ENCODE measurements at regions not wholly inside any gene's neighbourhood (a gene's known extent, or its start where the extent isn't known, plus 50 kb on each side); places are given as distances from the start of the nearest gene placed in this dataset.

- H3K4me1 ChIP-seq = no peaks in the 10 kb centered on the region
- H3K9me3 ChIP-seq = no peaks in the 10 kb centered on the region
- TF ChIP-seq CTCF (IDR thresholded peaks at IDR 0.05) = no peak
- no peak overlapping the region for H3K9ac ChIP-seq (ENCODE audit: low read depth in 2 of 2, low read length in 2 of 2)
- no peak overlapping the region for H3K27ac ChIP-seq
- H3K36me3 ChIP-seq = no peaks in the 10 kb centered on the region
- H3K27me3 ChIP-seq = no peaks in the 10 kb centered on the region
- intact Hi-C loops (cut with DNase I) = no loop called here
- H3K4me3 ChIP-seq = no peak overlapping the region
- no peak for DNase-seq
These were observed 177.9 kb upstream of the NUDT4 start for GRCh38 chr12:93199831-93200236.

- intact Hi-C loops (cut with DNase I) = no loop called here
- Histone ChIP-seq H3K27ac (no peak overlapping the region), H3K36me3 (no peaks in the 10 kb centered on the region), H3K4me1 (no peaks in the 10 kb centered on the region), H3K9me3 (no peaks in the 10 kb centered on the region), H3K27me3 (no peaks in the 10 kb centered on the region), H3K9ac (ENCODE audit: low read depth in 2 of 2, low read length in 2 of 2) (no peak overlapping the region), H3K4me3 (no peak overlapping the region)
- no peak for TF ChIP-seq CTCF (IDR thresholded peaks at IDR 0.05)
- DNase-seq = no peak
These were observed 177.3 kb upstream of the NUDT4 start for GRCh38 chr12:93200291-93200917.

GRCh38 chr12:93201990-93202389 is 175.7 kb upstream of the NUDT4 start:
- no peaks in the 10 kb centered on the region for H3K27me3 ChIP-seq
- TF ChIP-seq CTCF (IDR thresholded peaks at IDR 0.05) = no peak
- intact Hi-C loops (cut with DNase I) = no loop called here
- DNase-seq = no peak
- no peak overlapping the region for H3K4me3 ChIP-seq
- no peak overlapping the region for H3K9ac ChIP-seq (ENCODE audit: low read depth in 2 of 2, low read length in 2 of 2)
- no peak overlapping the region for H3K27ac ChIP-seq
- H3K4me1 ChIP-seq = no peaks in the 10 kb centered on the region
- no peaks in the 10 kb centered on the region for H3K9me3 ChIP-seq
- no peaks in the 10 kb centered on the region for H3K36me3 ChIP-seq

GRCh38 chr12:93202688-93203087 is 175.0 kb upstream of the NUDT4 start:
- no peak for TF ChIP-seq CTCF (IDR thresholded peaks at IDR 0.05)
- no peak for DNase-seq
- H3K27me3 ChIP-seq = no peaks in the 10 kb centered on the region
- H3K4me3 ChIP-seq = no peak overlapping the region
- no peak overlapping the region for H3K27ac ChIP-seq
- intact Hi-C loops (cut with DNase I) = no loop called here
- H3K9me3 ChIP-seq = no peaks in the 10 kb centered on the region
- H3K9ac ChIP-seq (ENCODE audit: low read depth in 2 of 2, low read length in 2 of 2) = no peak overlapping the region
- H3K4me1 ChIP-seq = no peaks in the 10 kb centered on the region
- H3K36me3 ChIP-seq = no peaks in the 10 kb centered on the region

GRCh38 chr12:93203361-93203760 is 174.4 kb upstream of the NUDT4 start:
- intact Hi-C loops (cut with DNase I) = no loop called here
- Histone ChIP-seq H3K4me1 (no peaks in the 10 kb centered on the region), H3K4me3 (no peak overlapping the region), H3K27me3 (no peaks in the 10 kb centered on the region), H3K27ac (no peak overlapping the region), H3K9ac (ENCODE audit: low read depth in 2 of 2, low read length in 2 of 2) (no peak overlapping the region), H3K36me3 (no peaks in the 10 kb centered on the region), H3K9me3 (no peaks in the 10 kb centered on the region)
- no peak for DNase-seq
- no peak for TF ChIP-seq CTCF (IDR thresholded peaks at IDR 0.05)
